SJSA1 (cell line): ENCODE measurements at regions not wholly inside any gene's neighbourhood (a gene's known extent, or its start where the extent isn't known, plus 50 kb on each side); places are given as distances from the start of the nearest gene placed in this dataset.

Experiments
- DNase-seq, 2 experiments: peaks; one replicate each; pipeline ENCODE4 v3.0.0-alpha.2; 2015 to 2020; ENCODE audit warnings: low spot score in 2 of 2, low read depth in 1 of 2
- H3K27ac ChIP-seq: fragments of 250-450 bp; sonication (Bioruptor Pico); 2 replicates; pipeline ENCODE4 v1.5.1; 2020; ENCODE audit warnings: mild to moderate bottlenecking, moderate library complexity
- H3K27me3 ChIP-seq: fragments of 250-450 bp; sonication (Bioruptor Pico); replicated peaks from 2 replicates; pipeline ENCODE4 v1.5.1; 2020; ENCODE audit warnings: mild to moderate bottlenecking, moderate library complexity
- H3K36me3 ChIP-seq: fragments of 250-450 bp; sonication (Bioruptor Pico); 2 replicates; pipeline ENCODE4 v1.5.1; 2020; ENCODE audit warnings: mild to moderate bottlenecking
- H3K4me1 ChIP-seq: fragments of 250-450 bp; sonication (Bioruptor Pico); replicated peaks from 2 replicates; pipeline ENCODE4 v1.6.1; 2021; ENCODE audit warnings: mild to moderate bottlenecking
- H3K4me3 ChIP-seq: fragments of 250-450 bp; sonication (Bioruptor Pico); 2 replicates; pipeline ENCODE4 v1.5.1; 2020; ENCODE audit warnings: mild to moderate bottlenecking
- H3K9me3 ChIP-seq: fragments of 250-450 bp; sonication (Bioruptor Pico); replicated peaks from 2 replicates; pipeline ENCODE4 v1.5.1; 2020; ENCODE audit warnings: mild to moderate bottlenecking

GRCh38 chr6:50661636-50662035, 51.7 kb upstream of the TFAP2D start:
- Histone ChIP-seq H3K4me3 (no peak overlapping the region), H3K4me1 (no peaks in the 10 kb centered on the region), H3K27me3 (no peaks in the 10 kb centered on the region), H3K27ac (no peak overlapping the region), H3K9me3 (no peaks in the 10 kb centered on the region), H3K36me3 (no peaks in the 10 kb centered on the region)
- DNase-seq, result no peak
